Left renal pelvis (tissue), 4 donors: ENCODE measurements at regions not wholly inside any gene's neighbourhood (a gene's known extent, or its start where the extent isn't known, plus 50 kb on each side); places are given as distances from the start of the nearest gene placed in this dataset.

Experiments used
- DNase-seq, 4 donors: peaks; one replicate each; pipeline ENCODE4 v3.0.0-alpha.2; 2013; ENCODE audit warnings: low read depth in 4 of 4, low spot score in 3 of 4

- no peak for DNase-seq
Observed at GRCh38 chr4:3654036-3654807, 112.0 kb upstream of the ADRA2C start.

DNA sequence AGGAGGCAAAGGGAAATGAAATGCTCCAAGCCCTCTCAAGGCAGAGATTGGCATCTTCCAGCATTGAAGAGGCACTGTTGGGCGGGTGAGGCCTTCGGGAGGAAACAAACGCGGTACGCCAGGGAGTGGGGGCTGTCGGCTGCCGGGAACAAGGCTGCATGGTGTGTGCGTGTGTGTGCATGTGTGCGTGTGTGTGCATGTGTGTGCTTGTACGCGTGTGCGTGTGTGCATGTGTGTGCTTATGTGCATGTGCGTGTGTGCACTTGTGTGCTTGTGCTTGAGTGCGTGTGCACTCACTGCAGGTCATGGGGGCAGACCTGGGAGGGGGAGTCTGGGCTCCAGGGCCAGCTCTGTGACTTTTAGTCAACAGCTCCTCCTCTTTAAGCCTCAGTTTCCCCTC is 113.6 kb upstream of the ADRA2C start:
- no peak for DNase-seq

DNA sequence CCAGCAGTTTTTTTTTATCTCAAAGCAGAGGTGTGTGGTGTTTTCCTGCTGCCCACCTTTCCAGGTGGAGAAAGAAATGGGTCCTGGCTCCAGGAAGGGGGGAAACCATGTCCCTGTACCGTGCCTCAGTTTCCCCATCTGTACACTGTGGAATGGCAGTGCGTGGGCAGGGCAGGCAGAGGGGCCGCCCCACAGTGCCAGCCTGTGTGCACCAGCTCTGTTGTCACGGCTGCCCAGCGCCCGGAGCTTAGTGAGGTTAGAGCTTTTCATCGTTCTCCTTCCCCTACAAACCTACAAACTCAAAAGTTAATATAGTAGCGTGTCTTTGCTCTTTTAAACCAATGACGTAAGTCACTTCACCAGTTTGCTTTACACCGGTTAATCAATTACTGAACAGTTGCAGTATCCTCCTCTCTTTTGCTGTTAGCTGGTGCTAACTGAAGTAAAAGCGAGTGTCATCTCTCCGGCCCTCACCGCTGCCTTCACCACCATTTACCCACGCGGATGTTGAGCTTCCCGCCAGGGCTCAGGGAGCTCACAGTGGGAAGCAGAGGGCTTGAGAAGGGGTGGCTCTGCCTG is 114.8 kb upstream of the ADRA2C start:
- no peak for DNase-seq

GRCh38 chr4:3649491-3649890 is 116.7 kb upstream of the ADRA2C start:
- DNase-seq, result no peak

GRCh38 chr4:3648731-3649130 is 116.5 kb upstream of the LRPAP1 start:
- no peak for DNase-seq

GRCh38 chr4:3648195-3648594 is 116.0 kb upstream of the LRPAP1 start:
- no peak for DNase-seq

- no peak for DNase-seq
Observed at GRCh38 chr4:3647421-3647820, 115.2 kb upstream of the LRPAP1 start.

GRCh38 chr4:3645711-3646679 is 113.8 kb upstream of the LRPAP1 start:
- DNase-seq, result no peak

GRCh38 chr4:3644849-3645627 is 112.8 kb upstream of the LRPAP1 start:
- no peak for DNase-seq

DNA sequence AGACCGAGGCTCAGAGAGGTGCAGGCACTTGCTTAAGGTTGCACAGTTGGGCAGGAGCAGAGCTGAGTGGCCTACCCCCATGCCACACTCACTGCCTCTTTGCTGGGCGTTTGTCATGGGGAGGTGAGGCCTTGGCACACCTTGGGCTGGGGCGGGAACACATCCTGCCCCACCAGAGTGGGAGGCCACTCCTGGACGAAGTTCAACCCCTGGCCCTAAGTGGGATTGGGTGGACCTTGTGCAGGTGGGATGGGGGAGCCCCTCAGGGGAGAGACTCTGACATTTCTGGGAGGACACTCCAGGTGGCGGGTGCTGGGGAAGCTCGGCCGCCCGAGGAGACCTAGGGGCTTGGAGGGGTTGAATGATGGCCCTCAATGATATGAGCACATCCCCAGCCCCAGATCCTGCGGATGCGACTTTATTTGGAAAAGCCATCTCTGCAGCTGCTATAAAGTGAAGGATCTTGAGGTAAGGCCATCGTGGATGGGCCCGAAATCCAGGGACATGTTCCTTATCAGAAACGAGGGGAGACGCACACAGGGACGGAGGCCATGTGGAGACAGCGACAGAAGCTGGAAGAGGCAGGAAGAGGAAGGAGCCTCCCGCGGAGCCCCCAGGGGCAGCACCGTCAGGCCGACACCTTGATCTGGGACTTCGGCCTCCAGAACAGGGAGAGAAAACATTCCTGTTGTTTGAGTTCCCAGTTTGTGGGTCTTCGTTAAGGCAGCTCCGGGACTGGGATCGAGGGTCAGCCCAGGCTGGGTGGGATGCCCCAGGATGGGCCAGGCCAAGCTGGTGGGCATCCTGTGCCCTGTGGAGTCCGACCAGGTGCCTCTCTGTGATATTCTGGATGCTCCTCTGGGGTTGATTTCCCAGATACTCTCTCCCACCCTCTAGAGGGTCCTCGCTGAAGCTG is 111.6 kb upstream of the LRPAP1 start:
- DNase-seq, result no peak

- DNase-seq, result no peak
Observed at GRCh38 chr4:3642806-3643517, 110.7 kb upstream of the LRPAP1 start.

GRCh38 chr4:3642056-3642630 is 109.9 kb upstream of the LRPAP1 start:
- DNase-seq, result no peak

DNA sequence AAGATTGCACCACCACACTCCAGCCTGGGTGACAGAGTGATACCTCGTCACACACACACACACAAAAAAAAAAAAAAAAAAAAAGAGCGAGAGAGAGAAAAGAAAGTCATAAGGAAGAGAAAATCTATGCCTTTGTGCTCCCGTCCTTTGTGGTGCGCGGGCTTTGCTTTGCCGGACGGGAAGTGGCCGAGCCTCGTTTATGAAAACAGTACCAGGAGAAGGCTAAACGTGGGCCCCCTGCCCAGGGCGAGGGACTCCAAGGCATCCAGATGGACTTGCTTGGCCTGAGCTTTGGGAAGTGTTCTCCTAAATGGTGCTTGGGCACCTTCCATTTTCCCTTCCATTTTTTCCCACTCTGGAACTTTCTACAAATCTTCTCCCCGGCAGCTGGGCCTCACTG is 109.3 kb upstream of the LRPAP1 start:
- DNase-seq, result no peak

DNA sequence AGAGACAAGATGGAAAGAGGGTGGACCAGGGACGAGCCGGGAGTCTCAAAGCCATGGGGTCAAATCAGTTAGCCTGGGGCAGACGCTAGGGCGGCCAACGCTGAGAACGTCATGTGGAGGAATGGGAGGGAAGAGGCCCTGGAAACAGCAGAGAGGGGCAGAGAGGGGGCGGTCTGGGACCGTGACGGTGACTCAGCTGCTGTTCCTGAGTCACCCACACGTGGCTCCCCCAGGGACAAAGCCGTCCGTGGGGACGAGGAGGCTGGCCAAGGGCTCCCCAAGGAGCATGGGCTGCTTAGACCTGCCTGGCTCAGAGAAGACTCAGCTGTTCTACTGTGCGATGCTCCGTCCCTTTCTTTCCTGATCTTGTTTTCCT is 108.4 kb upstream of the LRPAP1 start:
- DNase-seq, result no peak

GRCh38 chr4:3639613-3640586 is 107.7 kb upstream of the LRPAP1 start:
- DNase-seq, result no peak

- peak in 1 of 4 donors; percentile 48 for DNase-seq
Observed at GRCh38 chr4:3638080-3638795, 106.0 kb upstream of the LRPAP1 start.
